ENCODE measurements at regions not wholly inside any gene's neighbourhood (a gene's known extent, or its start where the extent isn't known, plus 50 kb on each side); places are given as distances from the start of the nearest gene placed in this dataset.

DNA sequence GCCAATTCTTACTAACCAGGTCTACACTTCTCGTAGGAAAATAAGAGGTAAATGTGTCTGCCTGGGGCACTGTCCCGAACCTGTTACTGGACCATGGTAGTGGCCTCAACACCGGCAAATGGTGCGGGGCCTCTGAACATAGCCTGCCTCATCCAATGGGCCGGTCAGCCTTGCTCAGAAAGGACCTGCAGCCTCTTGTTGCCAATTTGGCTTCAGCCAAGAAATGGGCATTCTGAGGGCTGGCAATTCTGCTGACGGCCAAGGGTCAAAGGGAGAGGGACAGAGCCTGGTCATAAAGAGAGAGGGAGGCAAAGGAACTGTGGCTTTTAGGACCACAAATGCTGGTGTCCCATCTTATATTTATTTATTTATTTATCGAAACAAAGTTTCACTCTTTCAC is 69.5 kb upstream of the ATP6AP2 start:
- TF ChIP-seq, protein P1, sequence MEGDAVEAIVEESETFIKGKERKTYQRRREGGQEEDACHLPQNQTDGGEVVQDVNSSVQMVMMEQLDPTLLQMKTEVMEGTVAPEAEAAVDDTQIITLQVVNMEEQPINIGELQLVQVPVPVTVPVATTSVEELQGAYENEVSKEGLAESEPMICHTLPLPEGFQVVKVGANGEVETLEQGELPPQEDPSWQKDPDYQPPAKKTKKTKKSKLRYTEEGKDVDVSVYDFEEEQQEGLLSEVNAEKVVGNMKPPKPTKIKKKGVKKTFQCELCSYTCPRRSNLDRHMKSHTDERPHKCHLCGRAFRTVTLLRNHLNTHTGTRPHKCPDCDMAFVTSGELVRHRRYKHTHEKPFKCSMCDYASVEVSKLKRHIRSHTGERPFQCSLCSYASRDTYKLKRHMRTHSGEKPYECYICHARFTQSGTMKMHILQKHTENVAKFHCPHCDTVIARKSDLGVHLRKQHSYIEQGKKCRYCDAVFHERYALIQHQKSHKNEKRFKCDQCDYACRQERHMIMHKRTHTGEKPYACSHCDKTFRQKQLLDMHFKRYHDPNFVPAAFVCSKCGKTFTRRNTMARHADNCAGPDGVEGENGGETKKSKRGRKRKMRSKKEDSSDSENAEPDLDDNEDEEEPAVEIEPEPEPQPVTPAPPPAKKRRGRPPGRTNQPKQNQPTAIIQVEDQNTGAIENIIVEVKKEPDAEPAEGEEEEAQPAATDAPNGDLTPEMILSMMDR (IDR thresholded peaks at IDR 0.05), result no peak
- no peak for TF ChIP-seq POLR2A (IDR thresholded peaks at IDR 0.05)

Data from uterus (tissue), 2 donors.